ENCODE measurements at regions not wholly inside any gene's neighbourhood (a gene's known extent, or its start where the extent isn't known, plus 50 kb on each side); places are given as distances from the start of the nearest gene placed in this dataset.

DNA sequence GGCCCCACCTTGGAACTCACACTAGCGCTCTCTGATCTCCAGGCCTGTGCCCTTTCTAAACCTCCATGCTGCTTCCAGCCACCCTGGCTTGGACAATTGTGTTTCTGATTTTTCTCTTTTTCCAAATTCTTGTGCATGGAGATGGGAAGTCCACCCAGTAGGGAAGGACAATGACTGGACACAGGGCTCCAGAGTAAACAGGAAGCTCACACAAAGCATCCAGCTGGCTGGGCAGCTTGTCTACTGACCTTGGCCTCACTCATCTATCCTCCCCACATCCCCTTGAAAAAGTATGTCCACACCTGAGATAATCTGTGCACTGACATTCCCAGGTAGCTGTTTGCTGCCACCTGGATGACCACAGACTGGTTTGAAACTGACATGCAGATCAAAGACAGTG is 331.2 kb upstream of the MAF start:
- Histone ChIP-seq H3K27ac (ENCODE audit: low read length in 2 of 2) (no peak overlapping the region), H3K4me2 (replicated peaks; ENCODE audit: low read depth, low read length, poor library complexity, severe bottlenecking) (no peak overlapping the region), H2AFZ (ENCODE audit: insufficient read depth, low read depth, low read length, poor library complexity, severe bottlenecking) (no peak overlapping the region), H3K36me3 (replicated peaks in 1 of 2; ENCODE audit: control extremely low read depth in 1 of 2, control insufficient read depth in 1 of 2, extremely low read depth in 1 of 2, insufficient read depth in 2 of 2, low read length in 1 of 2) (no peaks in the 10 kb centered on the region), H3K27me3 (replicated peaks in 1 of 4; ENCODE audit: control extremely low read depth in 1 of 4, control insufficient read depth in 3 of 4, insufficient read depth in 4 of 4, low read length in 3 of 4) (no peaks in the 10 kb centered on the region), H3K9me3 (ENCODE audit: control extremely low read depth in 1 of 3, control insufficient read depth in 2 of 3, insufficient read depth in 1 of 3, low read length in 2 of 3) (no peaks in the 10 kb centered on the region), H3K4me3 (ENCODE audit: control extremely low read depth in 1 of 5, extremely low read depth in 1 of 5, insufficient read depth in 1 of 5, low read depth in 2 of 5, low read length in 4 of 5) (no peak overlapping the region), H3K9ac (ENCODE audit: low read length) (no peak overlapping the region), H4K20me1 (ENCODE audit: control insufficient read depth, insufficient read depth, low read length, poor library complexity, severe bottlenecking) (no peaks in the 10 kb centered on the region), H3K4me1 (ENCODE audit: control insufficient read depth in 2 of 2, insufficient read depth in 2 of 2, low read length in 2 of 2) (no peaks in the 10 kb centered on the region), H3K79me2 (ENCODE audit: control insufficient read depth, insufficient read depth, low read length) (no peaks in the 10 kb centered on the region)
- CTCF ChIA-PET = no interaction called here
- no peak overlapping the region for H3K27ac Mint-ChIP-seq
- H3K27me3 Mint-ChIP-seq = no peaks in the 10 kb centered on the region
- no peak overlapping the region for H3K4me3 Mint-ChIP-seq
- no peak for TF ChIP-seq EZH2 (IDR thresholded peaks at IDR 0.05; ENCODE audit: borderline replicate concordance, insufficient read depth, low read depth, low read length, poor library complexity, severe bottlenecking)
- no peak for TF ChIP-seq CTCF (IDR thresholded peaks at IDR 0.05)
- no peaks in the 10 kb centered on the region for H3K9me3 Mint-ChIP-seq (ENCODE audit: insufficient read depth)
- DNase-seq = no peak
- POLR2A ChIA-PET = no interaction called here
- 100% methylated on average over 1 of the region's 1 CpG for WGBS (ENCODE audit: insufficient coverage)
- H3K4me1 Mint-ChIP-seq = no peaks in the 10 kb centered on the region
- intact Hi-C loops (cut with micrococcal nuclease) = no loop called here
- no peak for ATAC-seq (ENCODE audit: low read depth)

DNA sequence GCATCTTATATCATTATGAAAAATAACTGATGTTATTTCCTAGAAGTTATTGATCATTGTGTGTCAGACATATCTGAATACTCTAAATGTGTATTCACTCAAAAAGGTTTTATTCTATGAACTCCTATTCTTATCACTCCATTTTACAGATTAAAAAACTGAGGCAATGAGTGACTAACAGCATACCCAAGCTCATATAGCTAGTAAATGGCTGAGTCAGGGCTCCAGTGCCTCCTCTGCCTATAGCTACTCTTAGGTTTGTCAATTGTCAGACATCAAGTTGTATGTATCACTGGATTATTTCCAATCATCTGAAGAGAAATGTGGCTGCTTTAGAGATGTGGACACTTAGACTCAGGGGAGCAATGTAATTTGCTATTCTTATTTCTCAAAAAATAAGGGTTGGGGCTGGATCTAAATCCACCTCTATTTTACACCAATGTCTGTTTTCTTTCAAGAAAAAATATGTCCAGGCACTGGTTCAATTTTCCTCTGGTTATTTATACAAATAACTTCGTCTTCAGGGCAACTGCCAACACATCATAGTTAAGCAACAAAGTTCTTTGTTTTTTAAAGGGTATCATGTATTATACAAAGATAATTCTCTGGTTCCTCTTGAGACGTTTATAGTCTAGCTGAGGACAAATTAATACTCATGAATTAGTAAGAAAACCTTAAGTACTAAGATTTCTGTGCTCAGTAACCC is 328.9 kb upstream of the MAF start:
- H3K9me3 ChIP-seq (ENCODE audit: control extremely low read depth in 1 of 3, control insufficient read depth in 2 of 3, insufficient read depth in 1 of 3, low read length in 2 of 3) = no peaks in the 10 kb centered on the region
- H3K9ac ChIP-seq (ENCODE audit: low read length) = no peak overlapping the region
- ATAC-seq (ENCODE audit: low read depth) = no peak
- intact Hi-C loops (cut with micrococcal nuclease) = no loop called here
- H3K4me3 Mint-ChIP-seq = no peak overlapping the region
- TF ChIP-seq CTCF (IDR thresholded peaks at IDR 0.05) (no peak), EZH2 (IDR thresholded peaks at IDR 0.05; ENCODE audit: borderline replicate concordance, insufficient read depth, low read depth, low read length, poor library complexity, severe bottlenecking) (no peak)
- no peaks in the 10 kb centered on the region for H3K27me3 ChIP-seq (replicated peaks in 1 of 4; ENCODE audit: control extremely low read depth in 1 of 4, control insufficient read depth in 3 of 4, insufficient read depth in 4 of 4, low read length in 3 of 4)
- H3K4me1 ChIP-seq (ENCODE audit: control insufficient read depth in 2 of 2, insufficient read depth in 2 of 2, low read length in 2 of 2) = no peaks in the 10 kb centered on the region
- H3K4me3 ChIP-seq (ENCODE audit: control extremely low read depth in 1 of 5, extremely low read depth in 1 of 5, insufficient read depth in 1 of 5, low read depth in 2 of 5, low read length in 4 of 5) = no peak overlapping the region
- no peaks in the 10 kb centered on the region for H3K27me3 Mint-ChIP-seq
- DNase-seq = no peak
- no peaks in the 10 kb centered on the region for H4K20me1 ChIP-seq (ENCODE audit: control insufficient read depth, insufficient read depth, low read length, poor library complexity, severe bottlenecking)
- no peaks in the 10 kb centered on the region for H3K9me3 Mint-ChIP-seq (ENCODE audit: insufficient read depth)
- CTCF ChIA-PET = interaction anchor here (1.1 kb wide), 1 partner anchor 15 kb away, joined by 4 read pairs; no protein-coding TSS in a partner anchor
- no peak overlapping the region for H3K4me2 ChIP-seq (replicated peaks; ENCODE audit: low read depth, low read length, poor library complexity, severe bottlenecking)
- no CpG with 5 or more reads among the region's 2 CpGs for WGBS (ENCODE audit: insufficient coverage)
- H3K79me2 ChIP-seq (ENCODE audit: control insufficient read depth, insufficient read depth, low read length) = no peaks in the 10 kb centered on the region
- POLR2A ChIA-PET = no interaction called here
- no peak overlapping the region for H2AFZ ChIP-seq (ENCODE audit: insufficient read depth, low read depth, low read length, poor library complexity, severe bottlenecking)
- no peak overlapping the region for H3K27ac Mint-ChIP-seq
- H3K36me3 ChIP-seq (replicated peaks in 1 of 2; ENCODE audit: control extremely low read depth in 1 of 2, control insufficient read depth in 1 of 2, extremely low read depth in 1 of 2, insufficient read depth in 2 of 2, low read length in 1 of 2) = no peaks in the 10 kb centered on the region
- no peak overlapping the region for H3K27ac ChIP-seq (ENCODE audit: low read length in 2 of 2)
- H3K4me1 Mint-ChIP-seq = no peaks in the 10 kb centered on the region
